ENCODE measurements at regions not wholly inside any gene's neighbourhood (a gene's known extent, or its start where the extent isn't known, plus 50 kb on each side); places are given as distances from the start of the nearest gene placed in this dataset.
"Not testable (repeated sequence)": the region's sequence is repeated elsewhere in the genome, so short reads cannot be mapped to it uniquely, and the experiment has no call there.

GRCh38 chr3:27813255-27813654 lies 91.1 kb upstream of the EOMES start:
- Histone ChIP-seq H3K36me3 (no peaks in the 10 kb centered on the region), H4K20me1 (ENCODE audit: low read depth) (no peaks in the 10 kb centered on the region), H3K9me3 (ENCODE audit: low read depth) (no peaks in the 10 kb centered on the region), H3K4me2 (no peak overlapping the region), H3K79me2 (ENCODE audit: low read depth) (no peaks in the 10 kb centered on the region), H3K27ac (no peak overlapping the region), H2AFZ (replicated peaks) (peak overlapping the region; percentile 1), H3K4me3 (no peak overlapping the region), H3K9ac (no peak overlapping the region), H3F3A (ENCODE audit: low read depth) (no peaks in the 10 kb centered on the region), H3K27me3 (no peaks in the 10 kb centered on the region), H3K4me1 (peaks cover 3% of the 10 kb centered on the region)
- TF ChIP-seq CTCF (IDR thresholded peaks at IDR 0.05), result no peak
- no peak for TF ChIP-seq EZH2phosphoT487 (IDR thresholded peaks at IDR 0.05)
- no peak for TF ChIP-seq EZH2 (IDR thresholded peaks at IDR 0.05)
- no peaks in the 10 kb centered on the region for H3K4me1 Mint-ChIP-seq
- peaks cover 3% of the 10 kb centered on the region for H3K27me3 Mint-ChIP-seq (ENCODE audit: insufficient read depth, low read depth)
- H3K27ac Mint-ChIP-seq, result no peak overlapping the region
- H3K4me3 Mint-ChIP-seq, result no peak overlapping the region
- no peak for DNase-seq (ENCODE audit: low spot score)
- no peaks in the 10 kb centered on the region for H3K36me3 Mint-ChIP-seq
- H3K9me3 Mint-ChIP-seq, result peaks cover 3% of the 10 kb centered on the region

GRCh38 chr3:27821609-27822008 lies 99.5 kb upstream of the EOMES start:
- peak overlapping the region; percentile 77 for H3K4me3 Mint-ChIP-seq
- H3K4me1 ChIP-seq; H3K9me3 ChIP-seq (ENCODE audit: low read depth); H3K9me3 Mint-ChIP-seq; H3K36me3 ChIP-seq; H3K27me3 Mint-ChIP-seq (ENCODE audit: insufficient read depth, low read depth); H3K9ac ChIP-seq; H3F3A ChIP-seq (ENCODE audit: low read depth); H3K27me3 ChIP-seq; H3K4me1 Mint-ChIP-seq; H4K20me1 ChIP-seq (ENCODE audit: low read depth); H3K36me3 Mint-ChIP-seq; H3K27ac ChIP-seq; DNase-seq (ENCODE audit: low spot score): not testable (repeated sequence)
- peak overlapping the region; percentile 51 for H3K4me3 ChIP-seq
- H2AFZ ChIP-seq (replicated peaks), result peak overlapping the region; percentile 79
- peak overlapping the region; percentile 85 for H3K27ac Mint-ChIP-seq
- peaks cover 17% of the 10 kb centered on the region for H3K79me2 ChIP-seq (ENCODE audit: low read depth)
- peak overlapping the region; percentile 77 for H3K4me2 ChIP-seq

- no peak overlapping the region for H3K4me3 Mint-ChIP-seq
- H3K79me2 ChIP-seq (ENCODE audit: low read depth), result peaks cover 17% of the 10 kb centered on the region
- H3K27me3 ChIP-seq, result no peaks in the 10 kb centered on the region
These were observed 102.4 kb upstream of the EOMES start for GRCh38 chr3:27824312-27825200.

More at GRCh38 chr3:27824312-27825200, 102.4 kb upstream of the EOMES start:
- no peak for TF ChIP-seq EZH2phosphoT487 (IDR thresholded peaks at IDR 0.05)
- TF ChIP-seq CTCF (IDR thresholded peaks at IDR 0.05), result no peak
- no peak for TF ChIP-seq EZH2 (IDR thresholded peaks at IDR 0.05)
- no peaks in the 10 kb centered on the region for H3K36me3 Mint-ChIP-seq
- DNase-seq (ENCODE audit: low spot score), result no peak
- H3K9me3 Mint-ChIP-seq, result peaks cover 3% of the 10 kb centered on the region
- Histone ChIP-seq H3K36me3 (no peaks in the 10 kb centered on the region), H4K20me1 (ENCODE audit: low read depth) (no peaks in the 10 kb centered on the region), H3K4me3 (no peak overlapping the region), H3K9ac (no peak overlapping the region), H3K4me2 (no peak overlapping the region), H3K27ac (no peak overlapping the region), H2AFZ (replicated peaks) (no peak overlapping the region), H3F3A (ENCODE audit: low read depth) (no peaks in the 10 kb centered on the region), H3K4me1 (peaks cover 5% of the 10 kb centered on the region), H3K9me3 (ENCODE audit: low read depth) (no peaks in the 10 kb centered on the region)
- no peak overlapping the region for H3K27ac Mint-ChIP-seq
- no peaks in the 10 kb centered on the region for H3K27me3 Mint-ChIP-seq (ENCODE audit: insufficient read depth, low read depth)
- no peaks in the 10 kb centered on the region for H3K4me1 Mint-ChIP-seq
